ENCODE measurements at regions not wholly inside any gene's neighbourhood (a gene's known extent, or its start where the extent isn't known, plus 50 kb on each side); places are given as distances from the start of the nearest gene placed in this dataset.

GRCh38 chr14:97196336-97196735 lies 399.2 kb downstream of the VRK1 start:
- WGBS: 98% methylated on average over 4 of the region's 4 CpGs
- DNase-seq (ENCODE audit: low read depth in 6 of 9, low spot score in 9 of 9): no peak
- Histone ChIP-seq H3K36me3 (ENCODE audit: control insufficient read depth in 2 of 2, insufficient read depth in 2 of 2, low read length in 1 of 2) (no peaks in the 10 kb centered on the region), H3K27me3 (ENCODE audit: control insufficient read depth in 2 of 2, insufficient read depth in 1 of 2, low read length in 1 of 2) (no peaks in the 10 kb centered on the region), H3K27ac (ENCODE audit: low read depth in 1 of 2, low read length in 1 of 2) (no peak overlapping the region), H3K9me3 (ENCODE audit: control insufficient read depth in 2 of 2, insufficient read depth in 1 of 2, low read length in 1 of 2) (peaks cover 0 to 8% of the 10 kb centered on the region in 2 donors), H3K4me1 (ENCODE audit: control insufficient read depth in 2 of 2, insufficient read depth in 2 of 2, low read length in 2 of 2) (no peaks in the 10 kb centered on the region), H3K4me3 (ENCODE audit: low read length in 2 of 2) (no peak overlapping the region)

GRCh38 chr14:97198813-97199212 lies 401.6 kb downstream of the VRK1 start:
- H3K27me3 ChIP-seq (ENCODE audit: control insufficient read depth in 2 of 2, insufficient read depth in 1 of 2, low read length in 1 of 2): no peaks in the 10 kb centered on the region
- H3K9me3 ChIP-seq (ENCODE audit: control insufficient read depth in 2 of 2, insufficient read depth in 1 of 2, low read length in 1 of 2): peaks cover 0 to 8% of the 10 kb centered on the region in 2 donors
- H3K27ac ChIP-seq (ENCODE audit: low read depth in 1 of 2, low read length in 1 of 2): no peak overlapping the region
- DNase-seq (ENCODE audit: low read depth in 6 of 9, low spot score in 9 of 9): no peak
- no peaks in the 10 kb centered on the region for H3K36me3 ChIP-seq (ENCODE audit: control insufficient read depth in 2 of 2, insufficient read depth in 2 of 2, low read length in 1 of 2)
- no peak overlapping the region for H3K4me3 ChIP-seq (ENCODE audit: low read length in 2 of 2)
- no peaks in the 10 kb centered on the region for H3K4me1 ChIP-seq (ENCODE audit: control insufficient read depth in 2 of 2, insufficient read depth in 2 of 2, low read length in 2 of 2)

GRCh38 chr14:97200245-97200644 lies 403.1 kb downstream of the VRK1 start:
- over 99% methylated on average over 4 of the region's 4 CpGs for WGBS
- DNase-seq (ENCODE audit: low read depth in 6 of 9, low spot score in 9 of 9): no peak
- Histone ChIP-seq H3K9me3 (ENCODE audit: control insufficient read depth in 2 of 2, insufficient read depth in 1 of 2, low read length in 1 of 2) (peaks cover 0 to 8% of the 10 kb centered on the region in 2 donors), H3K27ac (ENCODE audit: low read depth in 1 of 2, low read length in 1 of 2) (no peak overlapping the region), H3K27me3 (ENCODE audit: control insufficient read depth in 2 of 2, insufficient read depth in 1 of 2, low read length in 1 of 2) (no peaks in the 10 kb centered on the region), H3K4me3 (ENCODE audit: low read length in 2 of 2) (no peak overlapping the region), H3K4me1 (ENCODE audit: control insufficient read depth in 2 of 2, insufficient read depth in 2 of 2, low read length in 2 of 2) (no peaks in the 10 kb centered on the region), H3K36me3 (ENCODE audit: control insufficient read depth in 2 of 2, insufficient read depth in 2 of 2, low read length in 1 of 2) (no peaks in the 10 kb centered on the region)

GRCh38 chr14:97206916-97207315 lies 409.7 kb downstream of the VRK1 start:
- no peaks in the 10 kb centered on the region for H3K9me3 ChIP-seq (ENCODE audit: control insufficient read depth in 2 of 2, insufficient read depth in 1 of 2, low read length in 1 of 2)
- no peak overlapping the region for H3K27ac ChIP-seq (ENCODE audit: low read depth in 1 of 2, low read length in 1 of 2)
- no peaks in the 10 kb centered on the region for H3K4me1 ChIP-seq (ENCODE audit: control insufficient read depth in 2 of 2, insufficient read depth in 2 of 2, low read length in 2 of 2)
- no peaks in the 10 kb centered on the region for H3K36me3 ChIP-seq (ENCODE audit: control insufficient read depth in 2 of 2, insufficient read depth in 2 of 2, low read length in 1 of 2)
- WGBS: 97% methylated on average over 11 of the region's 11 CpGs
- no peaks in the 10 kb centered on the region for H3K27me3 ChIP-seq (ENCODE audit: control insufficient read depth in 2 of 2, insufficient read depth in 1 of 2, low read length in 1 of 2)
- no peak for DNase-seq (ENCODE audit: low read depth in 6 of 9, low spot score in 9 of 9)
- H3K4me3 ChIP-seq (ENCODE audit: low read length in 2 of 2): no peak overlapping the region

- no peaks in the 10 kb centered on the region for H3K9me3 ChIP-seq (ENCODE audit: control insufficient read depth in 2 of 2, insufficient read depth in 1 of 2, low read length in 1 of 2)
- 100% methylated on average over 1 of the region's 1 CpG for WGBS
- H3K4me3 ChIP-seq (ENCODE audit: low read length in 2 of 2): no peak overlapping the region
- H3K27me3 ChIP-seq (ENCODE audit: control insufficient read depth in 2 of 2, insufficient read depth in 1 of 2, low read length in 1 of 2): no peaks in the 10 kb centered on the region
- H3K4me1 ChIP-seq (ENCODE audit: control insufficient read depth in 2 of 2, insufficient read depth in 2 of 2, low read length in 2 of 2): peaks cover 0 to 2% of the 10 kb centered on the region in 2 donors
- no peak for DNase-seq (ENCODE audit: low read depth in 6 of 9, low spot score in 9 of 9)
- H3K36me3 ChIP-seq (ENCODE audit: control insufficient read depth in 2 of 2, insufficient read depth in 2 of 2, low read length in 1 of 2): no peaks in the 10 kb centered on the region
- no peak overlapping the region for H3K27ac ChIP-seq (ENCODE audit: low read depth in 1 of 2, low read length in 1 of 2)
These were observed 413.0 kb downstream of the VRK1 start for GRCh38 chr14:97210202-97210601.

GRCh38 chr14:97212399-97212798 lies 415.2 kb downstream of the VRK1 start:
- 93% methylated on average over 2 of the region's 2 CpGs for WGBS
- Histone ChIP-seq H3K4me1 (ENCODE audit: control insufficient read depth in 2 of 2, insufficient read depth in 2 of 2, low read length in 2 of 2) (peaks cover 3 to 6% of the 10 kb centered on the region in 2 donors), H3K4me3 (ENCODE audit: low read length in 2 of 2) (no peak overlapping the region), H3K27me3 (ENCODE audit: control insufficient read depth in 2 of 2, insufficient read depth in 1 of 2, low read length in 1 of 2) (no peaks in the 10 kb centered on the region), H3K27ac (ENCODE audit: low read depth in 1 of 2, low read length in 1 of 2) (no peak overlapping the region), H3K36me3 (ENCODE audit: control insufficient read depth in 2 of 2, insufficient read depth in 2 of 2, low read length in 1 of 2) (no peaks in the 10 kb centered on the region), H3K9me3 (ENCODE audit: control insufficient read depth in 2 of 2, insufficient read depth in 1 of 2, low read length in 1 of 2) (no peaks in the 10 kb centered on the region)
- no peak for DNase-seq (ENCODE audit: low read depth in 6 of 9, low spot score in 9 of 9)

GRCh38 chr14:97213720-97214119 lies 416.5 kb downstream of the VRK1 start:
- no peak for DNase-seq (ENCODE audit: low read depth in 6 of 9, low spot score in 9 of 9)
- peaks cover 0 to 2% of the 10 kb centered on the region in 2 donors for H3K27me3 ChIP-seq (ENCODE audit: control insufficient read depth in 2 of 2, insufficient read depth in 1 of 2, low read length in 1 of 2)
- H3K4me1 ChIP-seq (ENCODE audit: control insufficient read depth in 2 of 2, insufficient read depth in 2 of 2, low read length in 2 of 2): peaks cover 7 to 18% of the 10 kb centered on the region in 2 donors
- no peak overlapping the region for H3K4me3 ChIP-seq (ENCODE audit: low read length in 2 of 2)
- H3K27ac ChIP-seq (ENCODE audit: low read depth in 1 of 2, low read length in 1 of 2): no peak overlapping the region
- H3K9me3 ChIP-seq (ENCODE audit: control insufficient read depth in 2 of 2, insufficient read depth in 1 of 2, low read length in 1 of 2): no peaks in the 10 kb centered on the region
- 97% methylated on average over 4 of the region's 4 CpGs for WGBS
- H3K36me3 ChIP-seq (ENCODE audit: control insufficient read depth in 2 of 2, insufficient read depth in 2 of 2, low read length in 1 of 2): no peaks in the 10 kb centered on the region

GRCh38 chr14:97215263-97215969 lies 418.2 kb downstream of the VRK1 start:
- no peaks in the 10 kb centered on the region for H3K36me3 ChIP-seq (ENCODE audit: control insufficient read depth in 2 of 2, insufficient read depth in 2 of 2, low read length in 1 of 2)
- no peak overlapping the region for H3K27ac ChIP-seq (ENCODE audit: low read depth in 1 of 2, low read length in 1 of 2)
- H3K4me1 ChIP-seq (ENCODE audit: control insufficient read depth in 2 of 2, insufficient read depth in 2 of 2, low read length in 2 of 2): peaks cover 12 to 29% of the 10 kb centered on the region in 2 donors
- peaks cover 0 to 7% of the 10 kb centered on the region in 2 donors for H3K27me3 ChIP-seq (ENCODE audit: control insufficient read depth in 2 of 2, insufficient read depth in 1 of 2, low read length in 1 of 2)
- no peaks in the 10 kb centered on the region for H3K9me3 ChIP-seq (ENCODE audit: control insufficient read depth in 2 of 2, insufficient read depth in 1 of 2, low read length in 1 of 2)
- no peak overlapping the region for H3K4me3 ChIP-seq (ENCODE audit: low read length in 2 of 2)
- DNase-seq (ENCODE audit: low read depth in 6 of 9, low spot score in 9 of 9): no peak
- 97% methylated on average over 4 of the region's 4 CpGs for WGBS

GRCh38 chr14:97217111-97217885 lies 420.1 kb downstream of the VRK1 start:
- Histone ChIP-seq H3K9me3 (ENCODE audit: control insufficient read depth in 2 of 2, insufficient read depth in 1 of 2, low read length in 1 of 2) (no peaks in the 10 kb centered on the region), H3K4me1 (ENCODE audit: control insufficient read depth in 2 of 2, insufficient read depth in 2 of 2, low read length in 2 of 2) (peaks cover 12 to 29% of the 10 kb centered on the region in 2 donors), H3K36me3 (ENCODE audit: control insufficient read depth in 2 of 2, insufficient read depth in 2 of 2, low read length in 1 of 2) (no peaks in the 10 kb centered on the region), H3K27ac (ENCODE audit: low read depth in 1 of 2, low read length in 1 of 2) (peak overlapping the region in 1 of 2 donors; percentile 3), H3K4me3 (ENCODE audit: low read length in 2 of 2) (peak overlapping the region in 1 of 2 donors; percentile 1), H3K27me3 (ENCODE audit: control insufficient read depth in 2 of 2, insufficient read depth in 1 of 2, low read length in 1 of 2) (peaks cover 2 to 7% of the 10 kb centered on the region in 2 donors)
- DNase-seq (ENCODE audit: low read depth in 6 of 9, low spot score in 9 of 9): peak in 6 of 9 donors; percentile 14 to 61 (median 27)
- 44% methylated on average over 12 of the region's 12 CpGs for WGBS
